DND-41 (cell line): ENCODE measurements at regions not wholly inside any gene's neighbourhood (a gene's known extent, or its start where the extent isn't known, plus 50 kb on each side); places are given as distances from the start of the nearest gene placed in this dataset.

ENCODE experiments used
- CTCF ChIP-seq: IDR thresholded peaks from 2 replicates; pipeline ENCODE4 v1.5.1; 2012; ENCODE audit warnings: borderline replicate concordance, low read length, moderate library complexity, mild to moderate bottlenecking; ENCODE audit not compliant: poor library complexity, severe bottlenecking; ENCODE audit errors: extremely low read depth
- EZH2 ChIP-seq: IDR thresholded peaks from 3 replicates; pipeline ENCODE4 v1.6.1; 2012; ENCODE audit warnings: borderline replicate concordance, low read depth, mild to moderate bottlenecking, moderate library complexity, low read length, inconsistent platforms; ENCODE audit not compliant: severe bottlenecking

- TF ChIP-seq CTCF (no peak), EZH2 (no peak)
These were observed 74.9 kb upstream of the CAPRIN1 start for GRCh38 chr11:33976495-33977199.
